HT1080 (cell line): ENCODE measurements at regions not wholly inside any gene's neighbourhood (a gene's known extent, or its start where the extent isn't known, plus 50 kb on each side); places are given as distances from the start of the nearest gene placed in this dataset.
"Not testable (repeated sequence)": the region's sequence is repeated elsewhere in the genome, so short reads cannot be mapped to it uniquely, and the experiment has no call there.

Experiments used
- DNase-seq: peaks from one replicate; pipeline ENCODE4 v3.0.0-alpha.2; 2015; ENCODE audit warnings: low read depth

GRCh38 chr5:34551911-34552433 is 104.2 kb upstream of the RAI14 start:
- DNase-seq = no peak

DNA sequence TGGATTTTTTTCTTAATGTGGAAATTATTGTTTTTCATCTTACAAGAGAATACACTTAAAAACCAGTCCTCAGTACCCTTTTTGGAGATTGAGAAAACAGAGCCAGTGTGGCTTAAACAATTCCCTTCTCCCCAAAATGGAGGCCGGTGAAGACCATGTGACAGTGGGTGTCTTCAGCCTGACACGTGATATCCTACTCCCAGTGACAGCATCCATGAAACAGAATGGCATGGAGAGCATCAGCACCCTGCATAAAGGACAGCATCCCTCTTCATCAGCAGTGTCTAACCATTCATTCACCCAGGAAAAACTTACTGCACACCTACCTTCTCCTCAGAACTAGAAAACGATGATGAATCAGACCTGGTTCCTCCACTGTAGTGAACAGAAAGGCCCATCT is 103.4 kb upstream of the RAI14 start:
- DNase-seq = peak; percentile 11

GRCh38 chr5:34553581-34553980 is 102.5 kb upstream of the RAI14 start:
- no peak for DNase-seq

DNA sequence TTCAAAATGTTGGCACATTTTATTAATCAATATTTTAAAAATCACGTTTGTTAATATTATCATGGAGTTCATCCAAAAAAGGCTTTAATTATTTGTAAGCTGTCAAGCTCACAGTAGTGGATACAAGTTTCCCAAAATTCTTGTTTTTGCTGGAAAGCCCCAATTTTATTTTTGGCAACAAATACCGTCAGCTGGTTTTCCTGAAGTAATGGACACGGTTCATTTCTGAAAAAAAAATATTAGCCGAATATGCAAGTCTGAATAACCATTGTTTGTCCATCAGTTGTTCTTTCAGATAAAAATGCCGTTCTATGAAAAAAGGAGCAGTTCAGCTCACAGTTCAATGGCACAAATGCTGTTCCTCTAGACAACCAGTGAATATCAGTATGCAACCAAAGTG is 101.5 kb upstream of the RAI14 start:
- DNase-seq = no peak

DNA sequence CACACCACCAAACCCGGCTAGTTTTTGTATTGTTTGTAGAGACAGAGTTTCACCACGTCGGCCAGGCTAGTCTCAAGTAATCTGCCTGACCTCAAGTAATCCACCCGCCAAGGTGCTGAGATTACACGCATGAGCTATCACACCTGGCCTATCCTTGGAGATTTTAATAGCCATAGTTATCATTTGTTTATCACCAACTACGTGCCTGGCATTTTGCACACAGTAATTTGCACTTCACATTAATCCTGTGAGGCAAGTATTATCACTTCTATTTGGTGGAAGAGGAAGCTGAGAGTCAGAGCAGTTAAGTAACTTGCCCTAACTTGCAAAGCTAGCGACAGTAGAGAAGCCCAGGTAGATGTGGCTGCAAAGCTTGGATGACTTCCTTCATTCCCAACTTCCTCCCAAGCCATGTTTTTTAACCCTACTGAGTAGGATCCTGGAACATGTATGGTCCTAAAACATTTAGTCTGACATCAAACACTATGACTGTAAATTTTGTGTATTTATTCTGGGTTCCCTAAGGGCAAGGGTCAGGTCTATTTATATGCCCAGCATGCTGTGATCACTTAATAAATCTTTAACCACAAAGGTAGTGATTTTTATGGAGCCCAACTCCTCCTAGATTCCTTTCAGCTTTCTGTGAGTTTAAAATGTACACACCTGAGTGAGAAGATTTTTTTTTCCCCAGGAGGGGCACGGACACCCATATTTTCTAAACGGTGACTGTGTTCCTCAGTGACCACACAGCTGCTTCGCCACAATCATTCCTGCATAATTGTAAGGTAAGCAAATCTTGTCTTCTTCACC is 100.2 kb upstream of the RAI14 start:
- no peak for DNase-seq

- no peak for DNase-seq
Observed at GRCh38 chr5:34556509-34556782, 99.7 kb upstream of the RAI14 start.

DNA sequence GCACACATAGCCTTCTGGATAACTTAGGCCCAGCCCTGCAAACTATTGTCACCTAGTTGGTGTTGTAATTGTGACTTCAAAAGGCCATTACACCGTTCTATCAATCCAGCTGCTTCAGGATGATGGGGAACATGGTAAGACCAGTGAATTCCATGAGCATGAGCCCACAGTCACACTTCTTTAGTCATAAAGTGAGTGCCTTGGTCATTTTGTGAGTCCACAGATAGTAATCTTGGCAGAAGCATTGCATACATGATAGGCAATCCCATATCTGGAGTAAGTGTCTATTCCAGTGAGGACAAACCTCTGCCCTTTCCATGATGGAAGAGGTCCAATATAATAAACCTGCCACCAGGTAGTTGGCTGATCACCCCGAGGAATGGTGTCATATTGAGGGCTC is 94.5 kb upstream of the RAI14 start:
- DNase-seq = not testable (repeated sequence)

- no peak for DNase-seq
Observed at GRCh38 chr5:34562791-34563190, 93.3 kb upstream of the RAI14 start.

DNA sequence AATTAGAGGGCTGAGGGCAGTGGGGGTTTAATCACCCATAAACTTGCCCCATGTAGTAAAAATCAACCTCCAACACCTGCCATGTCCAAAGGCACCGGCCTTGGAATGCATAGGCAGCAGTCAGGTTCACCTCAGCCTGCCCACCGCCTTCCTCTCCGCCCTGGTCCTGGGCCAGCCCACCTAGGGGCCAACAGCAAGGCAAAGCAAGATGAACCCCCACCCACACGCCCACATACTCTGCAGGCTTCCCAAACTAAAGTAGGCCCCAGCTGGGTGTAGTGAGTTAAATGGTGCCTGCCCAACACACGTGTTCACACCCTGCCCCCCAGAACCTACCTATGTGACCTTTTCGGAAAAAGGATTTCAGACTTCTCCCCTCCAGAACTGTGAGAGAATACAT is 92.9 kb upstream of the RAI14 start:
- no peak for DNase-seq

GRCh38 chr5:34563931-34564709 is 92.0 kb upstream of the RAI14 start:
- DNase-seq = peak; percentile 76

DNA sequence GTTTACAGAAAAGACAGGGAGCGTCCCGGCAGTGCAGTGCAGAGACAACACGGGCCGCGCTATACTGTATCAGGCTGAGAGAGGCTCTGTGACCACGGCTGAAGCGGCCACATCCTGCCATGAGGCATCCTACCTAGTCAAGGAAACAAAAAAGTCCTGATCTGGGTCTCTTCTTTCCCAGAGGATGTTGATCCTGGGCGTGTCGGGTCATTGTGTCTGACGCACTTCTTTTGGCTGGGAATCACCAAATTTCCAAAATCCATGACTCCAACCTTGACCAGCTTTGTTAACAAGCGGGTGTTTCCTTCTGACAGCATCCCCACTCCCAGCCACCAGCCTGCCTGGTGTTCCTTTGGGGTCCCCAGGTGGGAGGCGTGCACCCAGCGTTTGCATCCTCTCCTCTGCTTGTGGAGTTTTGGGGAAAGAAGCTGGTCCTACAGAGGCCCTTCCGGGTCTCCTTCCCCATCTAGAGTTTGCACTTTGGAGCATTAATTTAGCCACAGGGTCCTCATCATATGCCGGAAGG is 91.4 kb upstream of the RAI14 start:
- peak; percentile 83 for DNase-seq

GRCh38 chr5:34570143-34570542 is 86.0 kb upstream of the RAI14 start:
- no peak for DNase-seq

DNA sequence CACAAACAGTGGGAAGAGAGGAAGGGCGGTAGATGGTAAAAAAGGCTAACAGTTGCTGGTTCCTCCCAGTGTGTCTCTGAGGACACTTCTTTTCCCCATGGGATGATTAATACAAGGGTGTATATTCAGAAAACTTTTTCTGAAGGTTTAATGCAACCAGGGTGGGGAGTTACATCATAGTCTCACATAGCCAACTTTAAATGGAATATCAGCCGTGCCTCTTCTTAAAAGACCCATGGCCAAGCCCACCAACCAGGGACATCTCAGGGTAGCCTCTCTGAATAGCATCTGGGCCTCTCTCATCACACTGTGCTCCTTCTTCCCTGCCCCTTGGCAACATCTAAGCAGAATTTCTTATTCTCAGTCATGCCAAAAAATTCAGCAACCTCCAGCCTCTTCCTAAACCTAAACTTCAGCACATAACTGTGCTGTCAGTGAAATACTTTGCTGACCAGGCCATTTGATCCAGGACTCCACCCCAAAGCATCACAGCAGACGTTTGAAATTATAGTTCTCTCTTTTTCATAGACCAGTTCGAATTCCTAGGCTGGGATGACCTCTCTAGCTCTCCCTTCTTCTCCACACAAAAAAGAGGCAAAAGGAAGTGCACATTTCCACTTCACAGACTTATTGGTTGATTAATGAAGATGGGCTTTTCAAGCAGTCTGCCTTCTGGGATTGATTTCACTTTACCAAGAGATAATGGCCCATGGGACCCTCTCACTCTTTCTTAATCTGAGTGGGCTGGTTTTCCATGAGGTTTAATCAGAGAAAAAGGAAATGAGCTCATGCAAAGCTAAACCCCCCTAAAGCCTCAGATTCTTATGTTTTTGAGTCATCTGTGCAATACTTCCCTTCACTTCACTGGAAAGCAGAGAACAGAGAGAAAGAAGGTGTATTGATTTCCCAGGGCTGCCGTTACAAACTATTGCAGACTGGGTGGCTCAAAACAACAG is 85.1 kb upstream of the RAI14 start:
- peak; percentile 82 for DNase-seq

DNA sequence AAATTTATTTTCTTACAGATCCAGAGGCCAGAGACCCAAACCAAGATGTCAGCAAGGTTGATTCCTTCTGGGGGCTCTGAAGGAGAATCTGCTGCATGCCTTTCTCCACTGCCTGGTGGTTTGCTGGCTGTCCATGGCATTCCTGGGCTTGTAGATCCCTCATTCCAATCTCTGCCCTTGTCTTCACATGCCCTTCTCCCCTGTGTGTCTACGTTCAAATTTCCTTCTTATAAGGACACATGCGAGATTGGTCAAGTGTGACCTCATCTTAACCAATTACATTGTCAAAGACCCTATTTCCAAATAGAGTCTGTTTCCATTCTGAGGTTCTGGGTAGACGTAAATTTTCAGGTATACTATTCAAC is 84.5 kb upstream of the RAI14 start:
- no peak for DNase-seq

DNA sequence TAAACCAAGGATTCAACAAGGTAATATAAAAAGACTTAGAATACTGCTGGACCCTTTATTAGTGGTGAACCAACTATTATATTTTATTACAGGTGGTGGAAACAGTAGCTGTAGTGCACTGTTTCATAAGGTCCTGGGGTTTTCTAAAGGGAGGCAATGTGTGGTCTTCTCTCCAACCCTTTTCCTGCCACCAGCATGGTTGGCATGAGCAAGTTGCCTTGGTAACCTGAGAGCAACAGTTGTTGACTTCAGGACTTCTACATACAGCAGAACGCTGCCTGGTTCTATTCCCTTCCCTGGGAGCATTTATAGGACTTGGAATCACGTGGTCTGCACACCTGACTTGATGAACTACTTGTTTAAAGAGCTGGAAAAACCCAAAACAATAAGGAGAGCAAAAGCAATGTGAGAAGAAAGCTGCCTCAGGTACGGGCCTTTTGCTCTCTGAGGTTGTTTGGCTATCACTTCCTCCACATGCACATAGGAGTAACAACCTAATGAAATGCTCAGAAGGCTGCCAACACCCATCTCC is 81.1 kb upstream of the RAI14 start:
- peak; percentile 28 for DNase-seq

- DNase-seq = no peak
Observed at GRCh38 chr5:34576891-34577666, 79.0 kb upstream of the RAI14 start.

GRCh38 chr5:34578962-34579361 is 77.2 kb upstream of the RAI14 start:
- DNase-seq = no peak

DNA sequence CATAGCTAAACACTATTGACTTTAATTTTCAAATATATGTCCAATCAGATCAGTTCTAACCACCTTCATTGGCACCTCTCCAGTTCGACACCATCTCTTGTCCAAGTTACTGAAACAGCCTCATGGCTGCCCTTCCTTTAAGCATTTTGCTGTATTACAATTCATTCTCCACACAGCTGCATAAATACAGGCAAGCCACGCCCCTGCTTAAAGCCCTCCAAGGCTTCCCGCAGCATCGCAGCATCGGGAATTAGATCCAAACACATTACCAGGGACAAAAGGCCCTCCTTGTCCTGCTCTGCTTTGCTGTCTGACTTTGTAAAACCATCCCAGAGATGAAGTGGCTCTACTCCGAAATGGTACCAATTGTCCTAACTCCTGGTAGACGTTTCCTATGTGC is 75.1 kb upstream of the RAI14 start:
- no peak for DNase-seq

GRCh38 chr5:34582371-34582770 is 73.8 kb upstream of the RAI14 start:
- DNase-seq = no peak

- DNase-seq = peak; percentile 26
Observed at GRCh38 chr5:34583167-34583566, 73.0 kb upstream of the RAI14 start.
